Spleen (tissue), 7 donors: ENCODE measurements at regions not wholly inside any gene's neighbourhood (a gene's known extent, or its start where the extent isn't known, plus 50 kb on each side); places are given as distances from the start of the nearest gene placed in this dataset.
"Not testable (repeated sequence)": the region's sequence is repeated elsewhere in the genome, so short reads cannot be mapped to it uniquely, and the experiment has no call there.

Experiments used
- CTCF ChIP-seq, 11 experiments: fragments of 200-600 bp in 7 of 11; fragments of 450-650 bp in 4 of 11; sonication (generic) in 4 of 11; IDR thresholded peaks in 8 of 11; conservative IDR thresholded peaks in 3 of 11; 1 replicate in 7 of 11; 2 replicates in 4 of 11; pipeline versions ENCODE4 v1.4.0 to v1.8.0; 2016 to 2021; ENCODE audit warnings: antibody characterized with exemption in 11 of 11, inconsistent platforms in 4 of 11, mild to moderate bottlenecking in 1 of 11
- POLR2A ChIP-seq, 3 donors: fragments of 450-650 bp; IDR thresholded peaks; one replicate each; pipeline ENCODE4 v1.5.1; 2017; ENCODE audit warnings: antibody characterized with exemption in 3 of 3, mild to moderate bottlenecking in 1 of 3
- POLR2AphosphoS5 ChIP-seq, 3 donors: sonication (generic); formaldehyde crosslinking; IDR thresholded peaks; one replicate each; pipeline ENCODE4 v1.5.1; 2017; ENCODE audit warnings: antibody characterized with exemption in 3 of 3
- donor health status: DM: no; HTN: no; CAD: no; lungs with moderate emphysema.
- donor health status: DM: no; HTN: no; CAD: no.
- donor health status: DM: no; HTN: no; CAD: no.

- TF ChIP-seq POLR2A (IDR thresholded peaks at IDR 0.05); CTCF (IDR thresholded peaks at IDR 0.05 in 8 of 11, conservative IDR thresholded peaks at IDR 0.05 in 3 of 11); POLR2AphosphoS5 (IDR thresholded peaks at IDR 0.05): not testable (repeated sequence)
Observed at GRCh38 chr2:190146109-190146508, 83.6 kb upstream of the MSTN start.
